H9 (cell line): ENCODE measurements at regions not wholly inside any gene's neighbourhood (a gene's known extent, or its start where the extent isn't known, plus 50 kb on each side); places are given as distances from the start of the nearest gene placed in this dataset.

ENCODE experiments used
- DNase-seq: peaks from one replicate; pipeline ENCODE4 v3.0.0-alpha.2; 2017
- H2AFZ ChIP-seq: one replicate; pipeline ENCODE4 v1.6.1; 2013; ENCODE audit warnings: mild to moderate bottlenecking, low read length, control low read depth, moderate library complexity
- H2AK5ac ChIP-seq: 2 replicates; pipeline ENCODE4 v1.6.1; 2013; ENCODE audit warnings: low read length, control low read depth, mixed read lengths; ENCODE audit not compliant: insufficient read length
- H2BK120ac ChIP-seq: one replicate; pipeline ENCODE4 v1.6.1; 2013; ENCODE audit warnings: low read depth, mild to moderate bottlenecking, low read length, control low read depth, inconsistent platforms; ENCODE audit not compliant: poor library complexity, severe bottlenecking
- H2BK12ac ChIP-seq: 2 replicates; pipeline ENCODE4 v1.6.1; 2013; ENCODE audit warnings: low read length, control low read depth, mixed read lengths, low read depth; ENCODE audit not compliant: insufficient read length
- H2BK15ac ChIP-seq: 2 replicates; pipeline ENCODE4 v1.6.1; 2013; ENCODE audit warnings: low read depth, low read length, control low read depth
- H2BK20ac ChIP-seq: one replicate; pipeline ENCODE4 v1.6.1; 2013; ENCODE audit warnings: low read depth, mild to moderate bottlenecking, low read length, control low read depth, inconsistent platforms; ENCODE audit not compliant: poor library complexity, severe bottlenecking
- H2BK5ac ChIP-seq: 2 replicates; pipeline ENCODE4 v1.6.1; 2013; ENCODE audit warnings: low read length, control low read depth, mixed read lengths; ENCODE audit not compliant: insufficient read length
- H3K14ac ChIP-seq: 2 replicates; pipeline ENCODE4 v1.6.1; 2013; ENCODE audit warnings: low read length, control low read depth; ENCODE audit not compliant: insufficient read depth
- H3K18ac ChIP-seq: 2 replicates; pipeline ENCODE4 v1.6.1; 2013; ENCODE audit warnings: low read depth, mild to moderate bottlenecking, mixed read lengths, low read length, control low read depth; ENCODE audit not compliant: insufficient read length
- H3K23ac ChIP-seq: 2 replicates; pipeline ENCODE4 v1.6.1; 2013; ENCODE audit warnings: low read length, control low read depth, mixed read lengths, low read depth; ENCODE audit not compliant: insufficient read length
- H3K23me2 ChIP-seq: 2 replicates; pipeline ENCODE4 v1.6.1; 2013; ENCODE audit warnings: low read depth, mild to moderate bottlenecking, mixed read lengths, low read length, control low read depth; ENCODE audit not compliant: insufficient read length, poor library complexity, severe bottlenecking
- H3K27ac ChIP-seq: 2 replicates; pipeline ENCODE4 v1.5.1; 2013; ENCODE audit warnings: low read length, control low read depth, mixed read lengths, low read depth; ENCODE audit not compliant: insufficient read length
- H3K27me3 ChIP-seq: 2 replicates; pipeline ENCODE4 v1.6.1; 2013; ENCODE audit warnings: low read length, control low read depth, inconsistent platforms; ENCODE audit not compliant: insufficient read depth
- H3K4ac ChIP-seq: 2 replicates; pipeline ENCODE4 v1.6.1; 2013; ENCODE audit warnings: low read depth, mild to moderate bottlenecking, control low read depth, inconsistent platforms, low read length, moderate library complexity
- H3K4me1 ChIP-seq: 2 replicates; pipeline ENCODE4 v1.6.1; 2013; ENCODE audit warnings: low read length, control low read depth, inconsistent platforms; ENCODE audit not compliant: insufficient read depth
- H3K4me2 ChIP-seq: 2 replicates; pipeline ENCODE4 v1.6.1; 2013; ENCODE audit warnings: low read length, control low read depth, mixed read lengths; ENCODE audit not compliant: insufficient read length, insufficient read depth
- H3K56ac ChIP-seq: 2 replicates; pipeline ENCODE4 v1.6.1; 2013; ENCODE audit warnings: low read depth, mild to moderate bottlenecking, mixed read lengths, low read length, control low read depth; ENCODE audit not compliant: insufficient read length
- H3K79me1 ChIP-seq: 2 replicates; pipeline ENCODE4 v1.6.1; 2013; ENCODE audit warnings: low read depth, mild to moderate bottlenecking, moderate library complexity, low read length, control low read depth, inconsistent platforms; ENCODE audit not compliant: insufficient read depth, poor library complexity, severe bottlenecking
- H3K79me2 ChIP-seq: 2 replicates; pipeline ENCODE4 v1.6.1; 2013; ENCODE audit warnings: low read length, control low read depth, inconsistent platforms; ENCODE audit not compliant: insufficient read depth
- H3K9ac ChIP-seq: 2 replicates; pipeline ENCODE4 v1.6.1; 2013; ENCODE audit warnings: low read length, control low read depth, mixed read lengths; ENCODE audit not compliant: insufficient read length; ENCODE audit errors: extremely low read depth
- H3K9me3 ChIP-seq: one replicate; pipeline ENCODE4 v1.6.1; 2013; ENCODE audit warnings: low read depth, low read length, inconsistent platforms; ENCODE audit not compliant: control insufficient read depth
- H3T11ph ChIP-seq: one replicate; pipeline ENCODE4 v1.6.1; 2013; ENCODE audit warnings: mild to moderate bottlenecking, low read length, control low read depth, inconsistent platforms
- H4K20me1 ChIP-seq: one replicate; pipeline ENCODE4 v1.6.1; 2013; ENCODE audit not compliant: control insufficient read depth, insufficient read length, insufficient read depth
- H4K5ac ChIP-seq: 2 replicates; pipeline ENCODE4 v1.6.1; 2013; ENCODE audit warnings: low read depth, mild to moderate bottlenecking, mixed read lengths, low read length, control low read depth; ENCODE audit not compliant: insufficient read length
- H4K8ac ChIP-seq: replicated peaks from 2 replicates; pipeline ENCODE4 v1.6.1; 2013; ENCODE audit warnings: low read length, control low read depth, mixed read lengths, low read depth; ENCODE audit not compliant: insufficient read length
- H4K91ac ChIP-seq: 2 replicates; pipeline ENCODE4 v1.6.1; 2013; ENCODE audit warnings: low read depth, mild to moderate bottlenecking, moderate library complexity, mixed read lengths, low read length, control low read depth; ENCODE audit not compliant: insufficient read length
- H3K27ac Mint-ChIP-seq, 3 experiments: 2 replicates in 2 of 3; 3 replicates in 1 of 3; pipeline ENCODE4 v1.8.0; 2020 to 2021; ENCODE audit warnings: mixed read lengths in 3 of 3, mild to moderate bottlenecking in 1 of 3, moderate library complexity in 1 of 3
- H3K27me3 Mint-ChIP-seq: 2 replicates; pipeline ENCODE4 v1.8.0; 2021; ENCODE audit warnings: low read depth, mild to moderate bottlenecking, moderate library complexity, mixed read lengths
- H3K36me3 Mint-ChIP-seq, 3 experiments: 2 replicates in 2 of 3; 3 replicates in 1 of 3; pipeline ENCODE4 v1.8.0; 2020 to 2021; ENCODE audit warnings: low read depth in 3 of 3, mixed read lengths in 3 of 3; ENCODE audit not compliant: insufficient read depth in 1 of 3
- H3K4me1 Mint-ChIP-seq, 2 experiments: 2 replicates each; pipeline ENCODE4 v1.8.0; 2020; ENCODE audit warnings: mixed read lengths in 2 of 2
- H3K4me3 Mint-ChIP-seq, 2 experiments: 2 replicates in 1 of 2; 3 replicates in 1 of 2; pipeline ENCODE4 v1.8.0; 2020 to 2021; ENCODE audit warnings: mild to moderate bottlenecking in 2 of 2, mixed read lengths in 2 of 2, moderate library complexity in 1 of 2
- H3K9me3 Mint-ChIP-seq, 2 experiments: 2 replicates in 1 of 2; 3 replicates in 1 of 2; pipeline ENCODE4 v1.8.0; 2020; ENCODE audit warnings: mild to moderate bottlenecking in 2 of 2, mixed read lengths in 2 of 2, moderate library complexity in 1 of 2
- CTCF ChIP-seq: fragments of 200-600 bp; sonication (generic); conservative IDR thresholded peaks from 3 replicates; pipeline ENCODE4 v1.8.0; 2021; ENCODE audit warnings: antibody characterized with exemption, mild to moderate bottlenecking
- WGBS: extraction: QIAGEN DNeasy Blood & Tissue Kit; methylation state at CpG from one replicate; pipeline ENCODE4 v1.1.7; 2013; ENCODE audit warnings: missing lambda C conversion rate, low lambda C conversion rate, mixed read lengths; ENCODE audit not compliant: insufficient read length; ENCODE audit errors: extremely low coverage; 5-methylcytosine and 5-hydroxymethylcytosine counted together

GRCh38 chr7:37524056-37524455 lies 75.4 kb upstream of the ELMO1 start:
- no peak overlapping the region for H3K4ac ChIP-seq
- no peak overlapping the region for H2BK12ac ChIP-seq
- no peak overlapping the region for H3K18ac ChIP-seq
- no peak overlapping the region for H2AFZ ChIP-seq
- Mint-ChIP-seq H3K4me3 (no peak overlapping the region), H3K9me3 (peaks cover 0 to 2% of the 10 kb centered on the region in 2 experiments; a peak in 1 of 5 replicates), H3K36me3 (no peaks in the 10 kb centered on the region), H3K27me3 (no peaks in the 10 kb centered on the region), H3K4me1 (no peaks in the 10 kb centered on the region), H3K27ac (no peak overlapping the region)
- no peaks in the 10 kb centered on the region for H3K79me1 ChIP-seq
- no peak overlapping the region for H2AK5ac ChIP-seq
- H2BK120ac ChIP-seq: no peak overlapping the region
- H3K23me2 ChIP-seq: no peaks in the 10 kb centered on the region
- H3K23ac ChIP-seq: no peak overlapping the region
- H2BK15ac ChIP-seq: no peak overlapping the region
- H3K9me3 ChIP-seq: no peaks in the 10 kb centered on the region
- no peak overlapping the region for H4K5ac ChIP-seq
- no peak overlapping the region for H4K91ac ChIP-seq
- H3K56ac ChIP-seq: no peak overlapping the region
- no peak overlapping the region for H2BK20ac ChIP-seq
- H3K9ac ChIP-seq: no peak overlapping the region
- DNase-seq: no peak
- H3K4me1 ChIP-seq: no peaks in the 10 kb centered on the region
- H2BK5ac ChIP-seq: no peak overlapping the region
- H3K27ac ChIP-seq: no peak overlapping the region
- H3T11ph ChIP-seq: no peak overlapping the region
- H3K4me2 ChIP-seq: no peak overlapping the region
- TF ChIP-seq CTCF: no peak
- no CpG with 5 or more reads among the region's 4 CpGs for WGBS
- no peaks in the 10 kb centered on the region for H4K20me1 ChIP-seq
- no peak overlapping the region for H3K14ac ChIP-seq
- no peaks in the 10 kb centered on the region for H3K27me3 ChIP-seq
- H3K79me2 ChIP-seq: no peaks in the 10 kb centered on the region
- no peak overlapping the region for H4K8ac ChIP-seq
